ENCODE measurements at regions not wholly inside any gene's neighbourhood (a gene's known extent, or its start where the extent isn't known, plus 50 kb on each side); places are given as distances from the start of the nearest gene placed in this dataset.
"Not testable (repeated sequence)": the region's sequence is repeated elsewhere in the genome, so short reads cannot be mapped to it uniquely, and the experiment has no call there.

- no peak for DNase-seq (ENCODE audit: low read depth)
These were observed 273.6 kb downstream of the FBXO8 start for GRCh38 chr4:174009686-174010451.

- DNase-seq (ENCODE audit: low read depth), result no peak
These were observed 278.0 kb downstream of the FBXO8 start for GRCh38 chr4:174005422-174005821.

GRCh38 chr4:173998471-173999144 lies 284.9 kb downstream of the FBXO8 start:
- no peak for DNase-seq (ENCODE audit: low read depth)

GRCh38 chr4:173995779-173996178 lies 287.7 kb downstream of the FBXO8 start:
- not testable (repeated sequence) for DNase-seq (ENCODE audit: low read depth)

- DNase-seq (ENCODE audit: low read depth), result no peak
These were observed 291.7 kb downstream of the FBXO8 start for GRCh38 chr4:173991814-173992213.

- no peak for DNase-seq (ENCODE audit: low read depth)
These were observed 292.2 kb downstream of the FBXO8 start for GRCh38 chr4:173991316-173991715.

- no peak for DNase-seq (ENCODE audit: low read depth)
These were observed 292.6 kb downstream of the FBXO8 start for GRCh38 chr4:173990869-173991210.

- no peak for DNase-seq (ENCODE audit: low read depth)
These were observed 293.2 kb downstream of the FBXO8 start for GRCh38 chr4:173990126-173990868.

- not testable (repeated sequence) for DNase-seq (ENCODE audit: low read depth)
These were observed 319.9 kb downstream of the FBXO8 start for GRCh38 chr4:173963523-173963922.

GRCh38 chr4:173960398-173960797 lies 323.1 kb downstream of the FBXO8 start:
- DNase-seq (ENCODE audit: low read depth), result no peak

GRCh38 chr4:173958445-173958844 lies 325.0 kb downstream of the FBXO8 start:
- DNase-seq (ENCODE audit: low read depth), result no peak

GRCh38 chr4:173943547-173943946 lies 339.9 kb downstream of the FBXO8 start:
- no peak for DNase-seq (ENCODE audit: low read depth)

GRCh38 chr4:173940146-173940545 lies 343.3 kb downstream of the FBXO8 start:
- DNase-seq (ENCODE audit: low read depth), result no peak

- DNase-seq (ENCODE audit: low read depth), result no peak
These were observed 345.7 kb downstream of the FBXO8 start for GRCh38 chr4:173937631-173938270.

- no peak for DNase-seq (ENCODE audit: low read depth)
These were observed 346.6 kb downstream of the FBXO8 start for GRCh38 chr4:173936861-173937260.

GRCh38 chr4:173935622-173936405 lies 347.7 kb downstream of the FBXO8 start:
- DNase-seq (ENCODE audit: low read depth), result no peak

- no peak for DNase-seq (ENCODE audit: low read depth)
These were observed 348.4 kb downstream of the FBXO8 start for GRCh38 chr4:173934933-173935620.

- DNase-seq (ENCODE audit: low read depth), result no peak
These were observed 349.3 kb downstream of the FBXO8 start for GRCh38 chr4:173934201-173934600.

- DNase-seq (ENCODE audit: low read depth), result no peak
These were observed 350.8 kb downstream of the FBXO8 start for GRCh38 chr4:173932701-173933100.

GRCh38 chr4:173930329-173930967 lies 353.0 kb downstream of the FBXO8 start:
- DNase-seq (ENCODE audit: low read depth), result no peak

GRCh38 chr4:173929921-173930320 lies 353.5 kb downstream of the FBXO8 start:
- no peak for DNase-seq (ENCODE audit: low read depth)

All from activated T-cell treated with anti-CD3 and anti-CD28 coated beads for 48 hours (primary cell).